ENCODE measurements at regions not wholly inside any gene's neighbourhood (a gene's known extent, or its start where the extent isn't known, plus 50 kb on each side); places are given as distances from the start of the nearest gene placed in this dataset.
"Not testable (repeated sequence)": the region's sequence is repeated elsewhere in the genome, so short reads cannot be mapped to it uniquely, and the experiment has no call there.

GRCh38 chr4:12615822-12616221 lies 868.3 kb downstream of the RAB28 start:
- DNase-seq (ENCODE audit: extremely low read depth, low read depth, low spot score), result no peak

GRCh38 chr4:12612876-12613275 lies 871.3 kb downstream of the RAB28 start:
- no peak for DNase-seq (ENCODE audit: extremely low read depth, low read depth, low spot score)

- not testable (repeated sequence) for DNase-seq (ENCODE audit: extremely low read depth, low read depth, low spot score)
Measured at GRCh38 chr4:12609212-12609875, 874.8 kb downstream of the RAB28 start.

GRCh38 chr4:12595986-12596385 lies 888.2 kb downstream of the RAB28 start:
- DNase-seq (ENCODE audit: extremely low read depth, low read depth, low spot score), result no peak

- DNase-seq (ENCODE audit: extremely low read depth, low read depth, low spot score), result no peak
Measured at GRCh38 chr4:12595489-12595888, 888.7 kb downstream of the RAB28 start.

- no peak for DNase-seq (ENCODE audit: extremely low read depth, low read depth, low spot score)
Measured at GRCh38 chr4:12588582-12588981, 895.6 kb downstream of the RAB28 start.

- DNase-seq (ENCODE audit: extremely low read depth, low read depth, low spot score), result no peak
Measured at GRCh38 chr4:12586242-12587006, 897.7 kb downstream of the RAB28 start.

GRCh38 chr4:12584116-12584875 lies 899.8 kb downstream of the RAB28 start:
- no peak for DNase-seq (ENCODE audit: extremely low read depth, low read depth, low spot score)

GRCh38 chr4:12583275-12583674 lies 900.9 kb downstream of the RAB28 start:
- DNase-seq (ENCODE audit: extremely low read depth, low read depth, low spot score), result no peak

GRCh38 chr4:12580787-12581186 lies 903.4 kb downstream of the RAB28 start:
- no peak for DNase-seq (ENCODE audit: extremely low read depth, low read depth, low spot score)

GRCh38 chr4:12579172-12579571 lies 905.0 kb downstream of the RAB28 start:
- no peak for DNase-seq (ENCODE audit: extremely low read depth, low read depth, low spot score)

GRCh38 chr4:12576409-12576808 lies 907.7 kb downstream of the RAB28 start:
- DNase-seq (ENCODE audit: extremely low read depth, low read depth, low spot score), result no peak

GRCh38 chr4:12573716-12574115 lies 910.4 kb downstream of the RAB28 start:
- no peak for DNase-seq (ENCODE audit: extremely low read depth, low read depth, low spot score)

- no peak for DNase-seq (ENCODE audit: extremely low read depth, low read depth, low spot score)
Measured at GRCh38 chr4:12562476-12563140, 921.5 kb downstream of the RAB28 start.

- no peak for DNase-seq (ENCODE audit: extremely low read depth, low read depth, low spot score)
Measured at GRCh38 chr4:12562021-12562420, 922.1 kb downstream of the RAB28 start.

- DNase-seq (ENCODE audit: extremely low read depth, low read depth, low spot score), result no peak
Measured at GRCh38 chr4:12555011-12555410, 929.1 kb downstream of the RAB28 start.

GRCh38 chr4:12548678-12549077 lies 935.5 kb downstream of the RAB28 start:
- no peak for DNase-seq (ENCODE audit: extremely low read depth, low read depth, low spot score)

GRCh38 chr4:12545812-12546211 lies 938.3 kb downstream of the RAB28 start:
- no peak for DNase-seq (ENCODE audit: extremely low read depth, low read depth, low spot score)

- DNase-seq (ENCODE audit: extremely low read depth, low read depth, low spot score), result no peak
Measured at GRCh38 chr4:12538162-12538561, 946.0 kb downstream of the RAB28 start.

GRCh38 chr4:12534684-12535083 lies 949.5 kb downstream of the RAB28 start:
- DNase-seq (ENCODE audit: extremely low read depth, low read depth, low spot score), result no peak

- DNase-seq (ENCODE audit: extremely low read depth, low read depth, low spot score), result no peak
Measured at GRCh38 chr4:12519426-12519825, 964.7 kb downstream of the RAB28 start.
